ENCODE measurements at regions not wholly inside any gene's neighbourhood (a gene's known extent, or its start where the extent isn't known, plus 50 kb on each side); places are given as distances from the start of the nearest gene placed in this dataset.
"Not testable (repeated sequence)": the region's sequence is repeated elsewhere in the genome, so short reads cannot be mapped to it uniquely, and the experiment has no call there.

DNA sequence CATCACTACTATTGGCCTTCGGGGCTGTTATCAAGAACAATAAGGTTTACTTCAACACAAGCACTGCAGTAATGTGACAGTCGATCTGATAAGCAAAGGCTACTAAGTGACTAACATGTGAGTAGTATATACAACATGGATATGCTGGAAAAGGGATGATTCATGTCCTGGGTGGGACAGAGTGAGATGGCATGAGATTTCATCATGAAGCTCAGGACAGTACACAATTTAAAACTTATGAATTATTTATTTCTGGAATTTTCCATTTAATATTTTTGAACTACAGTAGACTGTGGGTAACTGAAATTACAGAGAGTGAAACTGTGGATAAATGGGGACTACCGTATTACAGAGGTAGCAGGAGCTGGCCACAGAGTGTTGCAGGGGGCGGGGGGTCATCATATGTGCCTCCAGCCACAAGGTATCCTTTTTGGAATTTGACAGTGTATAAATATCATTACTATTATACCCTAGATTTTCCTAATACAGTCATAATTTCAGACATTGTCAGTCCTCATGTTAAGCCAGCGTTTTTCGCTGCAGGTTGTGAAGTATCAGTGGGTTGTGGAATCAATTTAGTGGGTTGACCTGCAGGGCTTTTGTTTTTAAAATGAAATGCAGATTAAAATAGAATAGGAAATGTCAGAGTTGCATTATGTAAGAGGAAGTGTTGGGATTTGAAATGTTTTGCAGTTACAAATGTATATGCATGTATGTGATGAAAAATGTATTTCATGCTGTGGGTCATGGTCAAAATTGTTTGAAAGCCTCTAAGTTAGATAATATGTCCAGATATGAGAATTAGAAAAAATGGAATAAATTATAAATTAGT, 148.0 kb upstream of the NUDT4 start:
- peak overlapping the region; percentile 92 for H3K27ac ChIP-seq
- peak; percentile 72 for DNase-seq (ENCODE audit: low read depth, low spot score)

GRCh38 chr12:93230326-93230720, 147.4 kb upstream of the NUDT4 start:
- no peak for DNase-seq (ENCODE audit: low read depth, low spot score)
- H3K27ac ChIP-seq, result peak overlapping the region; percentile 92

DNA sequence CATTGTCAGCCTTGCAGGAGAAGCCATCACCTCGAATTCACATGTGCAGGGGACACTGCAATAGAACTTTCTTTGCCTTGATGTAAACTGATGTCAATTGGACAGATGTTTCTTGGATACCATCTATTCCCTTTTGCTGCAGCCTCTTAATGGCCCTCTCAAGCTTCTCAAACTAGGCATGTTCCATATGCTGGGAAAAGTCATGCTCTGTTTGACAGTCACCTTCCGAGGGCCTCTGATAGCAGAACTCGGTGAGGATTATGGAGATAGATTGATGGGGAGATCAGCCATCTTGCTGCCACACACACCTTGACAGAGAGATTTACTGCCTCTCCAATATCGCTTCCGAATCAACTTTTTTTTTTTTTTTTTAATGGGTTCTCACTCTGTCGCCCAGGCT, 145.8 kb upstream of the NUDT4 start:
- no peak for DNase-seq (ENCODE audit: low read depth, low spot score)
- no peak overlapping the region for H3K27ac ChIP-seq

GRCh38 chr12:93234641-93235040, 143.1 kb upstream of the NUDT4 start:
- no peak overlapping the region for H3K27ac ChIP-seq
- DNase-seq (ENCODE audit: low read depth, low spot score), result no peak

DNA sequence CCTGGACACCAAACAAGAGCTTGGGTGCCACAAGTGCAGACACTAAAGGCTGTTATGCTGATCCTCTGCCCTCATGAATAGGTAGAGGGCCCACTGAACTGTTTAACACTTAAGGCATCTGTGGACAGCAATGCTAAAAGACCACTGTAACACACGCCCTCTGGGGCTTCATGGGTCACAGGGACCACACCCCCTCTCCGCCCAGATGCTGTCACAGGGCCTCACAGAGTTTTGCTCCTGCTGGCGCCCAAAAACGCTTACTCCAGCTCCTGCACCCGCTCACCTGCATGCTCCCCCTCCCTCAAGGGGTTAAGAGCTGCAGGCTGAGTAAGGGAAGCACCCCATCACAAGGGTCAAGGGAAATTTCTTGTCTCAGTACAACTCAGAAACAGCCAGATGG, 141.8 kb upstream of the NUDT4 start:
- H3K27ac ChIP-seq, result no peak overlapping the region
- DNase-seq (ENCODE audit: low read depth, low spot score), result no peak

- H3K27ac ChIP-seq, result no peak overlapping the region
- no peak for DNase-seq (ENCODE audit: low read depth, low spot score)
Measured at GRCh38 chr12:93237235-93237915, 140.3 kb upstream of the NUDT4 start.

DNA sequence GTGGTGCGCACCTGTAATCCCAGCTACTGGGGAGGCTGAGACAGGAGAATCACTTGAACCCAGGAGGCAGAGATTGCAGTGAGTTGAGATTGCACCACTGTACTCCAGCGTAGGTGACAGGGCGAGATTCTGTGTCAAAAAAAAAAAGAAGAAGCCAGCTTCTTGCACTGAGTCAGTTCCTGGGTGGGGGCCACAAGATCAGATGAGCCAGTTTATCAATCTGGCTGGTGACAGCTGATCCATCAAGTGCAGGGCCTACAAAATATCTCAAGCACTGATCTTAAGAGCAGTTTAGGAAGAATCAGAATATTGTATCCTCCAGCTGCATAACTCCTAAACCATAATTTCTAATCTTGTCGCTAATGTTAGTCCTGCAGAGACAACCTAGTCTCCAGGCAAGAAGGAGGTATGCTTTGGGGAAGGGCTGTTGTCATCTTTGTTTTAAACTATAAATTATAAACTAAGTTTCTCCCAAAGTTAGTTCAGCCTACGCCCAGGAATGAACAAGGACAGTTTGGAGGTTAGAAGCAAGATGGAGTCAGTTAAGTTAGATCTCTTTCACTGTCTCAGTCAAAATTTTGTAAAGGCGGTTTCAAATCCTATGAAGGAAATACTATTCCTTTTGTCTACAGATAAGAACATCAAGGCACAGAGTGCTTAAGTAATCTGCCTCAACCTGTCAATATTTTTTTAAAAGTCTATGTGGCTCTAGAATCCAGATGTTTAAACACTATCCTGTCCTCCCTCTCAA, 139.0 kb upstream of the NUDT4 start:
- DNase-seq (ENCODE audit: low read depth, low spot score); H3K27ac ChIP-seq: not testable (repeated sequence)

DNA sequence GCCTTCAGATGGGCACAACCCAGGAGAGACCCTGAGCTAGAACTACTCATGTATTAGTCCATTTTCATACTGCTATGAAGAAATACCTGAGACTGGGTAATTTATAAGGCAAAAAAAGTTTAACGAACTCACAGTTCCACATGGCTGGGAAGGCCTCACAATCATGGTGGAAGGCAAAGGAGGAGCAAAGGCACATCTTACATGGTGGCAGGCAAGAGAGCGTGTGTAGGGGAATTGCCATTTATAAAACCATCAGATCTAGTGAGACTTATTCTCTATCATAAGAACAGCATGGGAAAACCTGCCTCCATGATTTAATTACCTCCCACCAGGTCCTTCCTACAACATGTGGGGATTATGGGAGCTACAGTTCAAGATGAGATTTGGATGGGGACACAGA, 137.9 kb upstream of the NUDT4 start:
- not testable (repeated sequence) for H3K27ac ChIP-seq; DNase-seq (ENCODE audit: low read depth, low spot score)

GRCh38 chr12:93242154-93242972, 135.4 kb upstream of the NUDT4 start:
- H3K27ac ChIP-seq, result no peak overlapping the region
- no peak for DNase-seq (ENCODE audit: low read depth, low spot score)

DNA sequence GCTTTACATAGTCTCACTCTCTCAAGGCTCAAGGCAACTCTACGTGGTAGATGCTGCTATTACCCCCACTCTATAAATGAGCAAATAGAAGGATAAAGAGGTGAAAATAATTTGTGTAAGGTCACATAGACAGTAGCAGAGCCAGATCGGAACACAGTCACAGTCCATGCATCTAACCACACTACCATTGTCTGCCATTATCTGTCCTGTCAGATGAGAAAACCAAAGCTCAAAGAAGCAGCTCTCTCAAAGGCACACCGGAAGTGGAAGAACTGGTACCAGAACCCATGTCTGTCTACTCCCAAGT, 134.4 kb upstream of the NUDT4 start:
- H3K27ac ChIP-seq, result peak overlapping the region; percentile 58
- no peak for DNase-seq (ENCODE audit: low read depth, low spot score)

GRCh38 chr12:93243689-93244513, 133.8 kb upstream of the NUDT4 start:
- peak overlapping the region; percentile 58 for H3K27ac ChIP-seq
- peak; percentile 78 for DNase-seq (ENCODE audit: low read depth, low spot score)

GRCh38 chr12:93244514-93245077, 133.1 kb upstream of the NUDT4 start:
- DNase-seq (ENCODE audit: low read depth, low spot score), result no peak
- peak overlapping the region; percentile 58 for H3K27ac ChIP-seq

- DNase-seq (ENCODE audit: low read depth, low spot score), result no peak
- H3K27ac ChIP-seq, result no peak overlapping the region
Measured at GRCh38 chr12:93245543-93245942, 132.2 kb upstream of the NUDT4 start.

GRCh38 chr12:93247313-93247991, 130.3 kb upstream of the NUDT4 start:
- no peak for DNase-seq (ENCODE audit: low read depth, low spot score)
- no peak overlapping the region for H3K27ac ChIP-seq

GRCh38 chr12:93252221-93252620, 125.5 kb upstream of the NUDT4 start:
- DNase-seq (ENCODE audit: low read depth, low spot score), result no peak
- H3K27ac ChIP-seq, result no peak overlapping the region

DNA sequence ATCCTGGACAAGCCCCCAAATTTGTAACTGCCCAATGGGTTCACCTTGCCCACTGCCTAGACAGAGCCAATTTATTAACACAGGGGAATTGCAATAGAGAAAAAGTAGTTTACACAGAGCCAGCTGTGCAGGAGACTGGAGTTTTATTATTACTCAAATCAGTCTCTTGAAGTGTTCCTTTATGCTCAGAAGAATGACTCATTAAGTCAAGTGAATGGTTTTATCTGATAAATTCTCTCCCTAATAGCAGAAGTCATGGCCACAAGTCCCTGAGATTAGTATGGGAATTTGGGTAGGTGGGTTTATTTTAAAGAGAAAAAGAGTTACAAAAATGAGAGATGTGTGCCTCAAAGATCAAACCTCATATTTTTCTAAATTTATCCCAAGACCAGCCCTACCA, 122.8 kb upstream of the NUDT4 start:
- DNase-seq (ENCODE audit: low read depth, low spot score), result no peak
- no peak overlapping the region for H3K27ac ChIP-seq

- DNase-seq (ENCODE audit: low read depth, low spot score), result no peak
- H3K27ac ChIP-seq, result no peak overlapping the region
Measured at GRCh38 chr12:93256256-93256969, 121.3 kb upstream of the NUDT4 start.

GRCh38 chr12:93261505-93262094, 116.1 kb upstream of the NUDT4 start:
- H3K27ac ChIP-seq, result no peak overlapping the region
- no peak for DNase-seq (ENCODE audit: low read depth, low spot score)

All from epithelial cell of prostate (primary cell).